ENCODE measurements at regions not wholly inside any gene's neighbourhood (a gene's known extent, or its start where the extent isn't known, plus 50 kb on each side); places are given as distances from the start of the nearest gene placed in this dataset.

GRCh38 chr11:87635001-87635400 is 540.2 kb downstream of the RAB38 start:
- TF ChIP-seq JUND (IDR thresholded peaks at IDR 0.05; ENCODE audit: low read length), result no peak
- TF ChIP-seq TAF1 (IDR thresholded peaks at IDR 0.05; ENCODE audit: low read depth, low read length), result no peak
- TF ChIP-seq POLR2AphosphoS5 (IDR thresholded peaks at IDR 0.05; ENCODE audit: low read depth, low read length), result no peak
- TF ChIP-seq EZH2 (IDR thresholded peaks at IDR 0.05; ENCODE audit: low read depth, low read length, severe bottlenecking), result no peak
